ENCODE measurements at regions not wholly inside any gene's neighbourhood (a gene's known extent, or its start where the extent isn't known, plus 50 kb on each side); places are given as distances from the start of the nearest gene placed in this dataset.

DNA sequence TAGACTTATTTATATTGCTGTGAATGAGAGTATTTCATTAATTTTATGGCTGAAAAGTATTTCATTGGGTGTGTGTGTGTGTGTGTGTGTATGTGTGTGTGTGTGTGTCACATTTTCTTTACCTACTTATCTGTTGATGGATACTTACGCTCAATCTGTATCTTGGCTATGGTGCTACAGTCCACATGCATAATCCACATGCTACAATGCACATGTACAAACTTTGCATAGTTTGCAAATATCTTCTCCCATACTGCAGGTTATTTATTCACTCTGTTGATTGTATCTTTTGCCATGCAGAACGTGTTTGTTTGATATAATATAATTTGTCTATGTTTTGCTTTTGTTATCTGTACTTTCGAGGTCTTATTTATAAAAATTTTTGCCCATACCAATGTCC, 167.8 kb downstream of the RAB28 start:
- intact Hi-C loops (cut with DNase I, micrococcal nuclease) = no loop called here
- DNase-seq (no peak), ATAC-seq (no peak)
- peaks cover 9% of the 10 kb centered on the region for H3K9me3 Mint-ChIP-seq (ENCODE audit: low read depth)
- H3K36me3 Mint-ChIP-seq (ENCODE audit: low read depth) = peaks cover 1% of the 10 kb centered on the region
- H3K27ac Mint-ChIP-seq = no peak overlapping the region
- H3K27me3 Mint-ChIP-seq = no peaks in the 10 kb centered on the region
- ChIA-PET POLR2A (no interaction called here), CTCF (no interaction called here)
- no peaks in the 10 kb centered on the region for H3K4me1 Mint-ChIP-seq
- no peak overlapping the region for H3K4me3 Mint-ChIP-seq

DNA sequence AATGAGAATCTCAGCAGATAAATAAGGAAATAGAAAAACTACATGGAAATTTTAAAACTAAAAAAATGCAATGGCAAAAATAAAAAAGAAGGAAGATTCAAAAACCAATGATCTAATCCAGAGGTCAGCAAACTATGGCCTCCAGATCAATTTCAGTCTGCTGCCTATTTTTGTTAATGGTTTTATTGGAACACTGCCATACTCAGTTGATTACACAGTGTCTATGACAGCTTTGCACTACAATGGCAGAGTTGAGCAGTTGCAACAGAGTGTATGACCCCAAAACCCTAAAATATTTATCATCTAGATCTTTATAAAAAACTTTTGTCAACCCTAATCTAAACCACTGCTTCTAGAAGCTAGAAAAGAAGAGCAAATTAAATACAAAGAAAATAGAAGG, 170.3 kb downstream of the RAB28 start:
- POLR2A ChIA-PET = no interaction called here
- intact Hi-C loops (cut with DNase I, micrococcal nuclease) = no loop called here
- peaks cover 3% of the 10 kb centered on the region for H3K9me3 Mint-ChIP-seq (ENCODE audit: low read depth)
- ATAC-seq = no peak
- H3K27me3 Mint-ChIP-seq = no peaks in the 10 kb centered on the region
- CTCF ChIA-PET = no interaction called here
- no peak overlapping the region for H3K27ac Mint-ChIP-seq
- no peak overlapping the region for H3K4me3 Mint-ChIP-seq
- DNase-seq = no peak
- peaks cover 2% of the 10 kb centered on the region for H3K36me3 Mint-ChIP-seq (ENCODE audit: low read depth)
- H3K4me1 Mint-ChIP-seq = no peaks in the 10 kb centered on the region

DNA sequence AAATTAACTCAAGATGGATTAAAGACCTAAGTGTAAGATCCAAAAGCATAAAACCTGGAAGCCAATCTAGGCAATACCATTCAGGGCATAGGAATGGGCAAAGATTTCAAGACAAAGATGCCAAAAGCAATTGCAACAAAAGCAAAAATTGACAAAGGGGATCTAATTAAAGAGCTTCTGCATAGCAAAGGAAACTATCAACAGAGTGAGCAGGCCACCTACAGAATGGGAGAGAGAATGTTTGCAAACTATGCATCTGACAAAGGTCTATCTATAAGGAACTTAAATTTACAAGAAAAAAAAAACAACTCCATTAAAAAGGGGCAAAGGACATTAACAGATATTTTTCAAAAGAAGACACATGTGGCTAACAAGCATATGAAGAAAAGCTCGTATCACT, 171.9 kb downstream of the RAB28 start:
- Mint-ChIP-seq H3K4me3 (no peak overlapping the region), H3K27ac (no peak overlapping the region), H3K4me1 (no peaks in the 10 kb centered on the region), H3K27me3 (no peaks in the 10 kb centered on the region), H3K9me3 (ENCODE audit: low read depth) (peaks cover 1% of the 10 kb centered on the region), H3K36me3 (ENCODE audit: low read depth) (peaks cover 2% of the 10 kb centered on the region)
- intact Hi-C loops (cut with DNase I, micrococcal nuclease) = no loop called here
- ChIA-PET CTCF (no interaction called here), POLR2A (no interaction called here)
- DNase-seq (no peak), ATAC-seq (no peak)

DNA sequence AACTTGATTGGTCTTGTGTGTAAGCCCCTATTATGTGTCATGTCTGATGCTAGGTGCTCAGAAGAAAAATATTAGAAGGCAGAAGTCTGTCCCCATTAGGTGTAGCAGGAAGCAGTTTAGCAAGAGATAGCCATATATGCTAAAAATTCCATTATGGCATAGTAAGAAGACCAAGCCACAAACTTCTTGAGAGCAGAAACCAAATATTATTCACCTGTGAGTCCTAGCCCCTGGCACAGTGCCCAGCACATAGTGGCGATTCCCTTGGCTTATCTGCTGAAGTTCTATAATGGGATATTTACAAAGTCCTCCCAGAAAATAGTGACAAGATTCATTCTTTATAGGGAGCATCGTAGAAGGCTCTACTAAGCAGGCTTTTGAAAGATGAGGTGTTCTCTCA, 174.4 kb downstream of the RAB28 start:
- Mint-ChIP-seq H3K27ac (no peak overlapping the region), H3K9me3 (ENCODE audit: low read depth) (peaks cover 1% of the 10 kb centered on the region), H3K4me3 (no peak overlapping the region), H3K36me3 (ENCODE audit: low read depth) (peaks cover 2% of the 10 kb centered on the region), H3K27me3 (no peaks in the 10 kb centered on the region), H3K4me1 (no peaks in the 10 kb centered on the region)
- no peak for ATAC-seq
- POLR2A ChIA-PET = no interaction called here
- intact Hi-C loops (cut with DNase I, micrococcal nuclease) = no loop called here
- CTCF ChIA-PET = no interaction called here
- no peak for DNase-seq

DNA sequence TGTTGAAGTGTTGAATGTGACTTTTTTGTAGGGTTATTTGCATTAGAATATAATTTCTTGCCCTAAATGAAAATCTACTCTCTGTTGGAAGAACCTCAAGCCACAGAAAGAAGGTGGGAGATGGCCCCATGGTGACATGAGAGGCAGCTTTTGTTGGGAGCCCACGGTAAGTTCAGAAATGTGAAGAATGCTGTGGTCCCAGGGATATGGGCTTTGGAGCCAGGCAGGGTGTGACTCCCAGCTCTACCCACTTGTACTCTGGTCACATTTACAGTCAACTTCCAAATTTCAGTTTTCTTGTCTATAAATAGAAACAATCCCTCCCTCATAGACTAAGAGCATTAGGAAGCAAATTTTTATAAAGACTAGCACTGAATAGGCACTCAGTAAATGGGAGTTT, 177.8 kb downstream of the RAB28 start:
- H3K9me3 Mint-ChIP-seq (ENCODE audit: low read depth) = peaks cover 4% of the 10 kb centered on the region
- POLR2A ChIA-PET = interaction anchor here (0.6 kb wide), 1 partner anchor 63 kb away, joined by 3 read pairs; no protein-coding TSS in a partner anchor
- ATAC-seq (no peak), DNase-seq (no peak)
- H3K27ac Mint-ChIP-seq = no peak overlapping the region
- H3K4me3 Mint-ChIP-seq = no peak overlapping the region
- no peaks in the 10 kb centered on the region for H3K27me3 Mint-ChIP-seq
- no peaks in the 10 kb centered on the region for H3K4me1 Mint-ChIP-seq
- peaks cover 4% of the 10 kb centered on the region for H3K36me3 Mint-ChIP-seq (ENCODE audit: low read depth)
- CTCF ChIA-PET = no interaction called here
- intact Hi-C loops (cut with DNase I, micrococcal nuclease) = no loop called here

DNA sequence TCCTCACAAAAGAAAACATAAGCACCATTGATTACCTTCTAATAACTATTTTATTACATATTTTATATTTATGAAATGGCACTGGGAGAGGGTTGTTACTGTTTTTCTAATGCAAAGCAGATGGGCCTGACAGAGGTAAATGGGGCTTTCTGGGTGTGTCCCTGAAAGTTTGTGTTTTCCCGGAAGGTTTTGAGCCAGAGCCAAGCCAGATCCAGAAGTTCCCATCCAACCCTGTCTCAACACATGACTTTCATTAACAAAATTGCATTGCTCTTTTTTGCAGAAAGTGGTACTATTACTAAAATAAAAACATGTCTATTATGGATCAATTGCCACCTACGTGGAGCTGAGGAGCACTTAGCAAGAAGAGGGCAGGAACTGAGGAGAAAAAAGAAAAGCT, 181.3 kb downstream of the RAB28 start:
- H3K9me3 Mint-ChIP-seq (ENCODE audit: low read depth) = peaks cover 22% of the 10 kb centered on the region
- peaks cover 15% of the 10 kb centered on the region for H3K36me3 Mint-ChIP-seq (ENCODE audit: low read depth)
- ATAC-seq (no peak), DNase-seq (no peak)
- CTCF ChIA-PET = no interaction called here
- no peaks in the 10 kb centered on the region for H3K4me1 Mint-ChIP-seq
- POLR2A ChIA-PET = no interaction called here
- no peaks in the 10 kb centered on the region for H3K27me3 Mint-ChIP-seq
- intact Hi-C loops (cut with DNase I, micrococcal nuclease) = no loop called here
- H3K4me3 Mint-ChIP-seq = no peak overlapping the region
- no peak overlapping the region for H3K27ac Mint-ChIP-seq

DNA sequence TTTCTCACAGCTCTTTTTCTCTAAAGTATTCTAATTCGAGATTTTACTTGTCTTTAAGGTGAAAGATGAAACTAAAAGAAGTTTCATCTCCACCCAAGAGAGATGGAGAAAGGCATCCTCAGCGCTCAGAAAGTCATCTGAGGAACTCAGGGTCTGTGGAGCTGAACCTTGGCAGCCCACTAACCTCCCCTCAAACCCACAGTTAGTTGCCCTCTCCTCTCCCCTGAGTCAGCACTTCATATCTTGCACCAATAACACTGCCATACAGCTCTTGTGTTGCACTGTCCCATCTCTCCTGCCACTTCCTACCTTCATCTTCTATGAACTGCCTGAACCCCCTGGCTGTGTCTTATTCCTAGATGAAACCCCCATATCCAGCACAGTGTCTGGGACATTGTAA, 184.8 kb downstream of the RAB28 start:
- ATAC-seq = no peak
- DNase-seq = no peak
- POLR2A ChIA-PET = no interaction called here
- Mint-ChIP-seq H3K9me3 (ENCODE audit: low read depth) (peaks cover 29% of the 10 kb centered on the region), H3K36me3 (ENCODE audit: low read depth) (peaks cover 20% of the 10 kb centered on the region), H3K27me3 (no peaks in the 10 kb centered on the region), H3K4me1 (no peaks in the 10 kb centered on the region), H3K4me3 (no peak overlapping the region), H3K27ac (no peak overlapping the region)
- intact Hi-C loops (cut with DNase I, micrococcal nuclease) = no loop called here
- CTCF ChIA-PET = no interaction called here

DNA sequence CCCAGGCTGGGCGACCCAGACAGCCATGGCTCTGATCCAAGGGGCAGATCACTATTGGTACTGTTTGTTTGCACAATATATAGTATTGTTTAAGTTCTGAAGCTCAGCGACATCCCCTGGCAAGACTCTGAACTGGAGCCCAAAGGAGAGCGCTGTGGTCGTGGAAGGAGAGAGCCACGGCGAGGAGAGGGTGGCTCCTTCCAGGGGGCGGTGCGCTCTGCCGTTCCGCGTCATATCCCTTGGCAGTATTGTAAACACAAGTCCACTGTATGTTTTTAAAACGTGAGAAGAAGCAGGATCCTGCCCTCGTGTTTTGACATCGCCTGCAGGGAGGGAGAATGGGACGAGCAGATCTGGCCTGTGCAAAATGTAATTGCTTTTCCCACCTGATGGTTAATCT, 185.5 kb downstream of the RAB28 start:
- Mint-ChIP-seq H3K4me3 (no peak overlapping the region), H3K27me3 (no peaks in the 10 kb centered on the region), H3K9me3 (ENCODE audit: low read depth) (peaks cover 29% of the 10 kb centered on the region), H3K4me1 (no peaks in the 10 kb centered on the region), H3K27ac (no peak overlapping the region), H3K36me3 (ENCODE audit: low read depth) (peaks cover 22% of the 10 kb centered on the region)
- DNase-seq (no peak), ATAC-seq (no peak)
- CTCF ChIA-PET = no interaction called here
- POLR2A ChIA-PET = no interaction called here
- intact Hi-C loops (cut with DNase I, micrococcal nuclease) = no loop called here

DNA sequence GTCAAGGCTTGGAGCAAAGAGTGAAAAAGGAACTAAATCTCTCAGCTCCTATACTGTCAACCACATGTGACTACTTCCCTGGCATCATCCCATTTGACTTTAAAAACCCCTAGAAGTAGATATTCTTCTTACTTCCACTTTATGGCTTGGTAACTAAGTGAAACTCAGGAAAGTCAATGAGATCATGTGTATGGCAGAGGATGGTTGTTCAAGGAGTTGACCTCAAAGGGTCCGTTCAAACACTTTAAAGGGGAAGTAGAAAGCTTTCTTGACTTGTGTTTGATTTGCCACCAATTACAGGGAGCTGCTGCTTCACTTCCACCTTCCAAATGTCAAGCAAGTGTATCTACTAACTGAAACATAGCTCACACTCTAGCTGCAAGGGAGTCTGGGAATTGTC, 187.2 kb downstream of the RAB28 start:
- no peaks in the 10 kb centered on the region for H3K27me3 Mint-ChIP-seq
- H3K36me3 Mint-ChIP-seq (ENCODE audit: low read depth) = peaks cover 33% of the 10 kb centered on the region
- peaks cover 33% of the 10 kb centered on the region for H3K9me3 Mint-ChIP-seq (ENCODE audit: low read depth)
- no peaks in the 10 kb centered on the region for H3K4me1 Mint-ChIP-seq
- ChIA-PET CTCF (interaction anchor here (0.5 to 0.6 kb wide), 2 partner anchors 135 to 1160 kb away, joined by 3 read pairs; no protein-coding TSS in a partner anchor), POLR2A (no interaction called here)
- no peak for ATAC-seq
- intact Hi-C loops (cut with DNase I, micrococcal nuclease) = no loop called here
- H3K27ac Mint-ChIP-seq = no peak overlapping the region
- H3K4me3 Mint-ChIP-seq = no peak overlapping the region
- no peak for DNase-seq

DNA sequence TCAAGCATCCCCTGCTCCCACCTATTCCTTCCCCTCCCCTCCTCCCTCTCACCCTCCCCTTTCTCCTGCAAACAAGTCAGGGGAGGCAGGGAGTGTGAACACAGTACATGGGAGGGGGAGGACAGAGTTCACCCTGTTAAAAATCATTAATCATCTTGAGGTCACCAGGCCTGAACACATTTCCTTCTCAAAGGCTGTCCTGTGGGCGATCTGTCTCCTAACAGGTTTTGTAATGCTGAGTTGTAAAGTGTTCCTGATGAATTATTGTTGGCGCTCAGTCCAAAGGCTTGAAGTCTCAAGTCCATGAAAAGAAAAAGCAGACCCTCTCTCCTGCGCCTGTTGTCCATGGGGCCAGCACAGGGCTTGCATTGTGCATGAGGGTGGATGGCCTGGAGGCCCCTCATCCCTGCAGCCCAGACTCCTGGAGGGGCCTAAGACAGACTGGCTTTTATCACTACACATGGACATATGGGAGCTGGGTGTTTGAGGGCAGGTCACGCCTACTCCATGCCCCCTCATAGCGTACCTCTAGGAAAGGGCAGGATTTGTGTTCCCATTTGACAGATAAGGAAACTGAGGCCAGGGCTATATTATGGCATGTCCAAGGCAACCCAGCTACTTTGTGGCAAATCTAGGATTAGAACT, 189.1 kb downstream of the RAB28 start:
- Mint-ChIP-seq H3K36me3 (ENCODE audit: low read depth) (peaks cover 26% of the 10 kb centered on the region), H3K9me3 (ENCODE audit: low read depth) (peaks cover 21% of the 10 kb centered on the region), H3K27ac (no peak overlapping the region), H3K4me3 (no peak overlapping the region), H3K4me1 (no peaks in the 10 kb centered on the region), H3K27me3 (no peaks in the 10 kb centered on the region)
- ATAC-seq (no peak), DNase-seq (no peak)
- POLR2A ChIA-PET = no interaction called here
- intact Hi-C loops (cut with DNase I, micrococcal nuclease) = no loop called here
- CTCF ChIA-PET = no interaction called here

DNA sequence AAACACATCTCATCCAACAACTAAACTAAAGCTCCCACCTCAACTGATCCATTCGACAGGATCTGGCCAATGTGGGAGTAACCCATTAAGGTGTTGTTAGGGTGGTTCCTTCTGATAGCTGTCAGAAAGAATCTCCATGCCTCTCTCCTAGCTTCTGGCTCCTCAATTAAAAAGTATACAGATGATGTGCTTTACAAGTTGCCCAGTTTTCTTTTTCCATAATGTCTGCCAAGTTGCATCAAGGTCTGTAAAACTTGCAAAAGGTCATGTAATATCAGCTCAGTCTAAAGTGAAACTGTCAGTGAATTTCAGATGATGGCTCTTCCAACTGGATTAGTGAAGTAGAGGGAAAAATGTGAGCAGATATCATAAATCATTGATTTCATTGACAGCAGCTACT, 191.8 kb downstream of the RAB28 start:
- CTCF ChIA-PET = no interaction called here
- Mint-ChIP-seq H3K36me3 (ENCODE audit: low read depth) (peaks cover 23% of the 10 kb centered on the region), H3K4me1 (no peaks in the 10 kb centered on the region), H3K9me3 (ENCODE audit: low read depth) (peaks cover 22% of the 10 kb centered on the region), H3K27ac (no peak overlapping the region), H3K27me3 (no peaks in the 10 kb centered on the region), H3K4me3 (no peak overlapping the region)
- POLR2A ChIA-PET = no interaction called here
- no peak for ATAC-seq
- no peak for DNase-seq
- intact Hi-C loops (cut with DNase I, micrococcal nuclease) = no loop called here

DNA sequence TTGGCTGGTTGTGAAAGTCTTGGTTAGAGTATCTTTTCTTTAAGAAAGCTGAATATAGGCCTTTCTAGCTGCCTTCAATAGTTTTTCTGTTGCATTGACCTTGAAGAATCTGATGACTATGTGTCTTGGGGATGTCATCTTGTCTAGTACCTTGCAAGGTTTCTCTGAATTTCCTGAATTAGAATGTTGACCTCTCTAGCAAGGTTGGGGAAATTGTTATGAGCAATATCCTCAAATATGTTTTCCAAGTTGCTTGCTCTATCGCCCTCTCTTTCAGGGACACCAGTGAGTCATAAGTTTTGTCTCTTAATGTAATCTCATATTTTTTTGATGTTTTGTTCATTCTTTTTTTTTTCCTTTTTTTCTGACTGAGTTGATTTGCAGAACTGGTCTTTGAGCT, 194.7 kb downstream of the RAB28 start:
- no peak overlapping the region for H3K27ac Mint-ChIP-seq
- H3K4me1 Mint-ChIP-seq = no peaks in the 10 kb centered on the region
- POLR2A ChIA-PET = no interaction called here
- no peaks in the 10 kb centered on the region for H3K27me3 Mint-ChIP-seq
- no peak overlapping the region for H3K4me3 Mint-ChIP-seq
- ATAC-seq (no peak), DNase-seq (no peak)
- peaks cover 18% of the 10 kb centered on the region for H3K36me3 Mint-ChIP-seq (ENCODE audit: low read depth)
- intact Hi-C loops (cut with DNase I, micrococcal nuclease) = no loop called here
- peaks cover 32% of the 10 kb centered on the region for H3K9me3 Mint-ChIP-seq (ENCODE audit: low read depth)
- CTCF ChIA-PET = no interaction called here

DNA sequence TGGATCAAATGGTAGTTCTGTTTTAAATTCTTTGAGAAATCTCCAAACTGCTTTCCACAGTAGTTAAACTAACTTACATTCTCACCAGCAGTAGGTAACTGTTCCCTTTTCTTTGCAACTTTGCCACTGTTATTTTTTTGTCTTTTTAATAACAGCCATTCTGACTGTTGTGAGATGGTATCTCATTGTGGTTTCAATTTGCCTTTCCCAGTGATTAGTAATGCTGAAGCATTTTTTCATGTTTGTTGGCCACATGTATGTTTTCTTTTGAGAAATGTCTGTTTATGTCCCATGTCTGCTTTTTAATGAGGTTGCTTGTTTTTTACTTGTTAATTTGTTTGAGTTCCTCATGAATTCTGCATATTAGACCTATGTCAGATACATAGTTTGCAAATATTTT, 198.8 kb downstream of the RAB28 start:
- no peak for DNase-seq
- Mint-ChIP-seq H3K4me1 (no peaks in the 10 kb centered on the region), H3K27me3 (no peaks in the 10 kb centered on the region), H3K36me3 (ENCODE audit: low read depth) (peaks cover 4% of the 10 kb centered on the region), H3K4me3 (no peak overlapping the region), H3K27ac (no peak overlapping the region), H3K9me3 (ENCODE audit: low read depth) (peaks cover 24% of the 10 kb centered on the region)
- CTCF ChIA-PET = no interaction called here
- POLR2A ChIA-PET = no interaction called here
- intact Hi-C loops (cut with DNase I, micrococcal nuclease) = no loop called here
- no peak for ATAC-seq

All from activated CD4-positive, alpha-beta T cell treated with anti-CD3 and anti-CD28 coated beads for 36 hours (primary cell).